Ovary (tissue), 7 donors: ENCODE measurements at regions not wholly inside any gene's neighbourhood (a gene's known extent, or its start where the extent isn't known, plus 50 kb on each side); places are given as distances from the start of the nearest gene placed in this dataset.

Experiments
- DNase-seq, 5 donors: peaks; one replicate each; pipeline ENCODE4 v3.0.0-alpha.2; 2019 to 2020
- H3K27ac ChIP-seq, 2 donors: fragments of 200-600 bp; one replicate each; pipeline versions ENCODE4 v1.5.1 to v1.8.0; 2019 to 2022
- H3K27me3 ChIP-seq: fragments of 200-600 bp; one replicate; pipeline ENCODE4 v1.8.0; 2022
- H3K36me3 ChIP-seq: fragments of 200-600 bp; sonication (generic); one replicate; pipeline ENCODE4 v1.5.1; 2019
- H3K4me1 ChIP-seq: one replicate; pipeline ENCODE4 v1.8.1; 2013; ENCODE audit warnings: mild to moderate bottlenecking, moderate library complexity; ENCODE audit not compliant: insufficient read depth
- H3K4me3 ChIP-seq: fragments of 200-600 bp; sonication (generic); one replicate; pipeline ENCODE4 v1.5.1; 2017
- H3K9me3 ChIP-seq, 2 donors: fragments of 200-600 bp in 1 of 2; sonication (generic) in 1 of 2; one replicate each; pipeline versions ENCODE4 v1.5.1 to v1.8.1; 2013 to 2019; ENCODE audit warnings: mild to moderate bottlenecking in 1 of 2, moderate library complexity in 1 of 2
- EP300 ChIP-seq: sonication (generic); formaldehyde crosslinking; IDR thresholded peaks from one replicate; pipeline ENCODE4 v1.6.1; 2017; ENCODE audit warnings: antibody characterized with exemption
- POLR2A ChIP-seq: fragments of 450-650 bp; IDR thresholded peaks from one replicate; pipeline ENCODE4 v1.6.1; 2017; ENCODE audit warnings: antibody characterized with exemption, mild to moderate bottlenecking, moderate library complexity
- WGBS, 3 donors: extraction: QIAGEN DNeasy Blood & Tissue Kit in 1 of 3; methylation state at CpG; one replicate each; pipeline versions ENCODE4 v1.1.5 to v1.1.7; 2013 to 2017; 5-methylcytosine and 5-hydroxymethylcytosine counted together
- intact Hi-C, 4 donors: fragments of 100-400 bp; cut with DNase I; formaldehyde crosslinking; loops; one replicate each; pipeline versions ENCODE4 v1.11.0 to v1.15.1; 2022 to 2023
- TF ChIP-seq, protein P1 (sequence below), 3 donors: fragments of 450-650 bp in 2 of 3; fragments of 200-600 bp in 1 of 3; IDR thresholded peaks; one replicate each; pipeline versions ENCODE4 v1.5.1 to v1.8.0; 2016 to 2022; ENCODE audit warnings: antibody characterized with exemption in 3 of 3, mild to moderate bottlenecking in 1 of 3
- donor health status: DM: no; HTN: no; CAD: no; lungs with moderate emphysema.
- donor health status: DM: no; HTN: no; CAD: no.
- donor health status: Bipolar disorder and iron deficiency.
- donor health status: DM: no; HTN: no; CAD: no.
- donor health status: DM: yes; HTN: yes; CAD: no.

DNA sequence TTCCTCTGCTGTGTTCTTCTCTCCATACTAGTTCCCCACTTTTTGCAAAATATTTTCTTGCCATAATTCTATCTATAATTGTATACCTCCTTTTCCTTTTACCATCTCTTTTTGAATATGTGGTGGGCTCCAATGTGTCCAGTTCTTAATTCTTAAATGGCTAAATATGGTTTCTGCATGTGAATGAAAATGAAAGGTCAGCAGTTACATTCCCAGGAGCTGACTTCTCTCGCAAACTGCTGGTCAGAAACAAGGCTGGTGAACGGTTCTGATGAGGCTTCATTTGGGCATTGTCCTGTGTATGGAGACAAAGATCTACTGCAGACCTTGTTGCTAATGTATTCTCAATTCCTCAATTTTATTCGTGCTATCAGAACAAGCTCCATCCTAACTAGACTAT, 309.2 kb downstream of the SNX13 start:
- WGBS, 3 donors: 89 to 90% (median 90%) methylated on average over 3 of the region's 3 CpGs

DNA sequence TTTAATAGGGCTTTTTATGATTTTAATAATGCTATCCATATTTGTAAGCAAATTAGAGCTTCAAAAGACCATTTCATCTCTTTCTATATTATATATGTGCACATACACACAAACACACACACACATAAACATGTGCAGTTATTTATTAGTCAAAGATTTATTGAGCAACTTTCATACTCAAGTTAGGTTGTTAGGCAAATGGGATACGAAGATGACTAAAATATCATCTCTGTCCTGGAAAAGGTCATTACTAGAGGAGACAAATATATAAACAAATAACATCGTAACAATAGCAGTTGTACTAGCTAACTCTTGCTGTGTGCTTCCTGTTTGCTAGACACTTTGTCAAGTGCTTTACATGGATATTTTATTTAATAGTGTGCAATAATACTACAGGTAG, 307.9 kb downstream of the SNX13 start:
- WGBS, 3 donors: 84 to 89% (median 85%) methylated on average over 2 of the region's 2 CpGs
- Histone ChIP-seq H3K27me3 (no peaks in the 10 kb centered on the region), H3K4me1 (no peaks in the 10 kb centered on the region), H3K36me3 (no peaks in the 10 kb centered on the region), H3K4me3 (no peak overlapping the region), H3K27ac (no peak overlapping the region), H3K9me3 (no peaks in the 10 kb centered on the region)
- TF ChIP-seq POLR2A (no peak), EP300 (no peak)
- TF ChIP-seq, protein P1, sequence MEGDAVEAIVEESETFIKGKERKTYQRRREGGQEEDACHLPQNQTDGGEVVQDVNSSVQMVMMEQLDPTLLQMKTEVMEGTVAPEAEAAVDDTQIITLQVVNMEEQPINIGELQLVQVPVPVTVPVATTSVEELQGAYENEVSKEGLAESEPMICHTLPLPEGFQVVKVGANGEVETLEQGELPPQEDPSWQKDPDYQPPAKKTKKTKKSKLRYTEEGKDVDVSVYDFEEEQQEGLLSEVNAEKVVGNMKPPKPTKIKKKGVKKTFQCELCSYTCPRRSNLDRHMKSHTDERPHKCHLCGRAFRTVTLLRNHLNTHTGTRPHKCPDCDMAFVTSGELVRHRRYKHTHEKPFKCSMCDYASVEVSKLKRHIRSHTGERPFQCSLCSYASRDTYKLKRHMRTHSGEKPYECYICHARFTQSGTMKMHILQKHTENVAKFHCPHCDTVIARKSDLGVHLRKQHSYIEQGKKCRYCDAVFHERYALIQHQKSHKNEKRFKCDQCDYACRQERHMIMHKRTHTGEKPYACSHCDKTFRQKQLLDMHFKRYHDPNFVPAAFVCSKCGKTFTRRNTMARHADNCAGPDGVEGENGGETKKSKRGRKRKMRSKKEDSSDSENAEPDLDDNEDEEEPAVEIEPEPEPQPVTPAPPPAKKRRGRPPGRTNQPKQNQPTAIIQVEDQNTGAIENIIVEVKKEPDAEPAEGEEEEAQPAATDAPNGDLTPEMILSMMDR (IDR thresholded peaks at IDR 0.05): no peak
- DNase-seq: no peak
- intact Hi-C loops: no loop called here

More for the DNA sequence above, 309.2 kb downstream of the SNX13 start:
- Histone ChIP-seq H3K4me3 (no peak overlapping the region), H3K27ac (no peak overlapping the region), H3K27me3 (no peaks in the 10 kb centered on the region), H3K9me3 (no peaks in the 10 kb centered on the region), H3K4me1 (no peaks in the 10 kb centered on the region), H3K36me3 (no peaks in the 10 kb centered on the region)
- intact Hi-C loops: no loop called here
- DNase-seq: no peak
- TF ChIP-seq EP300: no peak

DNA sequence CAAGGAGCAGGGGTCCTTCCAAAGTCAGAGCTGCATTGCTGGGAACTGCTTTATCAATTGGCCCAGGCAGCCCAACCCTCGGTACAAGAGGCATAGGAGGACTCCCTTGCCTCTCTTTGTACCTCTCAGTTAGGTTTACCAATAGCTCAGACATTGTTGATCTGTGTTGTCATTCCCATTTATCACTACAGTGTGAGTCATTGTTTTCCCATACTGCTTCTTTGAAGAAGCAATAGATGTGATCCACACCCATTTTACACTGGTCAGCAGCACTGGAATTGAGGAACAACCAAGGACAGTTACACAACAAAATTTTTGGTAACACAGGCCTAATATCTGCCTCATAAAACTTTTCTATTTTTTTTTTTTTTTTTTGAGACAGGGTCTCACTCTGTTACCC, 307.2 kb downstream of the SNX13 start:
- no peaks in the 10 kb centered on the region for H3K4me1 ChIP-seq
- H3K27me3 ChIP-seq: no peaks in the 10 kb centered on the region
- no peak overlapping the region for H3K4me3 ChIP-seq
- WGBS, 3 donors: 59 to 86% (median 75%) methylated on average over 1 of the region's 1 CpG
- intact Hi-C loops: no loop called here
- H3K36me3 ChIP-seq: no peaks in the 10 kb centered on the region
- DNase-seq: no peak
- H3K27ac ChIP-seq: no peak overlapping the region
- TF ChIP-seq EP300 (no peak), POLR2A (no peak)
- TF ChIP-seq, protein P1 (IDR thresholded peaks at IDR 0.05): no peak
- H3K9me3 ChIP-seq: no peaks in the 10 kb centered on the region

DNA sequence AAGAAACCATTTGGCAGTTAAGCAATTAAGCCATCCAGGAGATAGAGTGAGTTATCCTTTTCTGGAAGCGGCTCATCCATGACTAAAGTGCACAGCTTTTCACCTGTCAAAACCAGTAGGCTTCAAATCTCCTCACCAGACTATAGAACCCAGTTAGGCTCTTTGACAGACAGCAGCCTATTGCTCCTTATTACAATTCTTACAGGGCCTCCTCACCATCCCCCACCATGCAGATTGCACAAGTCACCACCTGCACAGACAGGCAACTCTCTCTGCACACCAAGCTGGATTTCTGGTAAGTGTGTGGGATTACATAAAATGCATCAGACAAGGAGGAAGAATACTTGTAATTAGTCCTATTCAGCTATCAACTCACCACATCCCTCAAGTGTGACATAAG, 301.6 kb downstream of the SNX13 start:
- 100% methylated on average over 1 of the region's 1 CpG for WGBS, 3 donors

DNA sequence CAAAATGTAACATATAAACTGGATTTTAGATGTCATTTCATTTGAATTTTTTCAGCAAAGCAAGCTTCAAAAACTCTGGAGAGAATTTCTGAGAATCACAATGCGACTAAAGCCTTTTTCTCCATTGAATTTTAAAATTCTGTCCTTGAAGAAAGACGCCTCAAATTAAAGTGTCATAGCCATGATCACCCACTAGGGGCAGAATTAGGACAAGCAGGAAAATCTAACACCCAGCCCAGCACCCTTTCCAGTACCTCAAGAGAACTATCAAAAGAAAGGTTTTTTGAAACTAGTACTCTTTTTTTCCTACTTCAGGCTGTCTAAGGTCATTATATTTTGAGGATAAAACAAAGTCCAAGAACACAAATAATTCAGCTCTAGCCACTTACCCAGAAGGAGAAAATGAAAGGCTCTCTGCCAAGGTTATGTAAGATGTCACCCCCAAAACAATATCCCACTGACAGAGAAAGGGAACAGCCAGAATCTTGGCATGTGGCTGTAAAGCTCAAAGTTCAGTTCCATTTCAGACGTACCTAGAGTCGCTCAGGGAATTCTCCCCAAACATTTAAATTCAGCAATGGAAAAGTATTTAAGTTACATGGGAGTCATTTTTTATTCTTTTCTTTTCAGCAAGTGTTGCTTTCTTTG, 299.4 kb downstream of the SNX13 start:
- peak in 1 of 5 donors; percentile 34 for DNase-seq
- Histone ChIP-seq H3K9me3 (no peaks in the 10 kb centered on the region), H3K27me3 (no peaks in the 10 kb centered on the region), H3K4me1 (no peaks in the 10 kb centered on the region), H3K27ac (no peak overlapping the region), H3K36me3 (no peaks in the 10 kb centered on the region), H3K4me3 (no peak overlapping the region)
- intact Hi-C loops: loop anchor here in 2 of 4 donors (10.0 kb wide), 1 partner anchor 656 kb away; no protein-coding TSS in a partner anchor
- TF ChIP-seq EP300 (no peak), POLR2A (no peak)
- TF ChIP-seq, protein P1 (IDR thresholded peaks at IDR 0.05): peak in 1 of 3 donors; percentile 46
- 71 to 77% (median 72%) methylated on average over 4 of the region's 4 CpGs for WGBS, 3 donors

More for the DNA sequence above, 301.6 kb downstream of the SNX13 start:
- no peak for DNase-seq
- Histone ChIP-seq H3K27ac (no peak overlapping the region), H3K4me1 (no peaks in the 10 kb centered on the region), H3K27me3 (no peaks in the 10 kb centered on the region), H3K9me3 (no peaks in the 10 kb centered on the region), H3K4me3 (no peak overlapping the region), H3K36me3 (no peaks in the 10 kb centered on the region)
- intact Hi-C loops: no loop called here
- TF ChIP-seq POLR2A (no peak), EP300 (no peak)
- TF ChIP-seq, protein P1 (IDR thresholded peaks at IDR 0.05): no peak
